ENCODE measurements at regions not wholly inside any gene's neighbourhood (a gene's known extent, or its start where the extent isn't known, plus 50 kb on each side); places are given as distances from the start of the nearest gene placed in this dataset.

- Histone ChIP-seq H3K36me3 (no peaks in the 10 kb centered on the region), H3K27ac (peak overlapping the region; percentile 66), H3K4me3 (ENCODE audit: low read depth in 1 of 2, low read length in 1 of 2) (no peak overlapping the region), H3K4me1 (ENCODE audit: control insufficient read depth in 1 of 2, insufficient read depth in 1 of 2, low read depth in 1 of 2, low read length in 1 of 2) (peaks cover 21 to 41% of the 10 kb centered on the region in 2 experiments), H3K27me3 (no peaks in the 10 kb centered on the region), H3K9me3 (no peaks in the 10 kb centered on the region)
- TF ChIP-seq CTCF (IDR thresholded peaks at IDR 0.05) = no peak
Observed at GRCh38 chr2:175372704-175373701, 191.5 kb upstream of the ATP5MC3 start.

- H3K27me3 ChIP-seq = no peaks in the 10 kb centered on the region
- H3K4me3 ChIP-seq (ENCODE audit: low read depth in 1 of 2, low read length in 1 of 2) = no peak overlapping the region
- no peak overlapping the region for H3K27ac ChIP-seq
- H3K36me3 ChIP-seq = no peaks in the 10 kb centered on the region
- H3K9me3 ChIP-seq = no peaks in the 10 kb centered on the region
- peaks cover 24 to 46% of the 10 kb centered on the region in 2 experiments for H3K4me1 ChIP-seq (ENCODE audit: control insufficient read depth in 1 of 2, insufficient read depth in 1 of 2, low read depth in 1 of 2, low read length in 1 of 2)
- no peak for TF ChIP-seq CTCF (IDR thresholded peaks at IDR 0.05)
Observed at GRCh38 chr2:175371378-175371777, 189.9 kb upstream of the ATP5MC3 start.

GRCh38 chr2:175366815-175367214 is 185.3 kb upstream of the ATP5MC3 start:
- TF ChIP-seq CTCF (IDR thresholded peaks at IDR 0.05) = peak; percentile 61
- peaks cover 8 to 20% of the 10 kb centered on the region in 2 experiments for H3K4me1 ChIP-seq (ENCODE audit: control insufficient read depth in 1 of 2, insufficient read depth in 1 of 2, low read depth in 1 of 2, low read length in 1 of 2)
- peaks cover 36% of the 10 kb centered on the region for H3K27me3 ChIP-seq
- H3K4me3 ChIP-seq (ENCODE audit: low read depth in 1 of 2, low read length in 1 of 2) = no peak overlapping the region
- no peak overlapping the region for H3K27ac ChIP-seq
- H3K9me3 ChIP-seq = no peaks in the 10 kb centered on the region
- H3K36me3 ChIP-seq = no peaks in the 10 kb centered on the region

GRCh38 chr2:175363699-175364098 is 182.2 kb upstream of the ATP5MC3 start:
- Histone ChIP-seq H3K36me3 (no peaks in the 10 kb centered on the region), H3K9me3 (no peaks in the 10 kb centered on the region), H3K4me3 (ENCODE audit: low read depth in 1 of 2, low read length in 1 of 2) (no peak overlapping the region), H3K27ac (no peak overlapping the region), H3K4me1 (ENCODE audit: control insufficient read depth in 1 of 2, insufficient read depth in 1 of 2, low read depth in 1 of 2, low read length in 1 of 2) (peaks cover 3 to 5% of the 10 kb centered on the region in 2 experiments), H3K27me3 (peaks cover 55% of the 10 kb centered on the region)
- no peak for TF ChIP-seq CTCF (IDR thresholded peaks at IDR 0.05)

GRCh38 chr2:175362331-175362730 is 180.8 kb upstream of the ATP5MC3 start:
- Histone ChIP-seq H3K9me3 (no peaks in the 10 kb centered on the region), H3K27ac (no peak overlapping the region), H3K4me3 (ENCODE audit: low read depth in 1 of 2, low read length in 1 of 2) (no peak overlapping the region), H3K27me3 (peaks cover 64% of the 10 kb centered on the region), H3K36me3 (no peaks in the 10 kb centered on the region), H3K4me1 (ENCODE audit: control insufficient read depth in 1 of 2, insufficient read depth in 1 of 2, low read depth in 1 of 2, low read length in 1 of 2) (peaks cover 3 to 5% of the 10 kb centered on the region in 2 experiments)
- no peak for TF ChIP-seq CTCF (IDR thresholded peaks at IDR 0.05)
